ENCODE measurements at regions not wholly inside any gene's neighbourhood (a gene's known extent, or its start where the extent isn't known, plus 50 kb on each side); places are given as distances from the start of the nearest gene placed in this dataset.

- TF ChIP-seq CTCF (IDR thresholded peaks at IDR 0.05), result no peak
- TF ChIP-seq POLR2A (IDR thresholded peaks at IDR 0.05), result no peak
Measured at GRCh38 chr13:111566567-111566966, 246.1 kb downstream of the TEX29 start.
